Parathyroid adenoma (tissue), 2 donors: ENCODE measurements at regions not wholly inside any gene's neighbourhood (a gene's known extent, or its start where the extent isn't known, plus 50 kb on each side); places are given as distances from the start of the nearest gene placed in this dataset.
"Not testable (repeated sequence)": the region's sequence is repeated elsewhere in the genome, so short reads cannot be mapped to it uniquely, and the experiment has no call there.

Experiments
- H2AFZ ChIP-seq: fragments of 300-600 bp; sonication (generic); one replicate; pipeline ENCODE4 v1.7.0; 2017; ENCODE audit warnings: antibody characterized with exemption, mild to moderate bottlenecking
- H3K27ac ChIP-seq: fragments of 300-600 bp; sonication (generic); one replicate; pipeline ENCODE4 v1.7.0; 2017
- H3K27me3 ChIP-seq: fragments of 300-600 bp; sonication (generic); one replicate; pipeline ENCODE4 v1.7.0; 2017; ENCODE audit warnings: low read length; ENCODE audit not compliant: control insufficient read depth, insufficient read depth
- H3K36me3 ChIP-seq: fragments of 300-600 bp; sonication (generic); one replicate; pipeline ENCODE4 v1.7.0; 2017; ENCODE audit warnings: low read length; ENCODE audit not compliant: control insufficient read depth, insufficient read depth
- H3K4me1 ChIP-seq: fragments of 300-600 bp; sonication (generic); one replicate; pipeline ENCODE4 v1.7.0; 2017; ENCODE audit warnings: control low read depth
- H3K4me2 ChIP-seq: fragments of 300-600 bp; sonication (generic); one replicate; pipeline ENCODE4 v1.7.0; 2017; ENCODE audit warnings: low read length
- H3K4me3 ChIP-seq: fragments of 300-600 bp; sonication (generic); one replicate; pipeline ENCODE4 v1.7.0; 2017; ENCODE audit warnings: low read depth, low read length
- H3K79me2 ChIP-seq: fragments of 300-600 bp; sonication (generic); one replicate; pipeline ENCODE4 v1.7.0; 2017; ENCODE audit warnings: control low read depth
- H3K9ac ChIP-seq: fragments of 300-600 bp; sonication (generic); one replicate; pipeline ENCODE4 v1.7.0; 2017; ENCODE audit warnings: mild to moderate bottlenecking
- H3K9me3 ChIP-seq: fragments of 300-600 bp; sonication (generic); one replicate; pipeline ENCODE4 v1.7.0; 2017; ENCODE audit warnings: low read length; ENCODE audit not compliant: control insufficient read depth
- TF ChIP-seq, protein P1 (sequence below): fragments of 300-600 bp; sonication (generic); IDR thresholded peaks from one replicate; pipeline ENCODE4 v1.7.0; 2017; ENCODE audit warnings: antibody characterized with exemption, mild to moderate bottlenecking
- donor health status: primary hyperparathyroidism.

DNA sequence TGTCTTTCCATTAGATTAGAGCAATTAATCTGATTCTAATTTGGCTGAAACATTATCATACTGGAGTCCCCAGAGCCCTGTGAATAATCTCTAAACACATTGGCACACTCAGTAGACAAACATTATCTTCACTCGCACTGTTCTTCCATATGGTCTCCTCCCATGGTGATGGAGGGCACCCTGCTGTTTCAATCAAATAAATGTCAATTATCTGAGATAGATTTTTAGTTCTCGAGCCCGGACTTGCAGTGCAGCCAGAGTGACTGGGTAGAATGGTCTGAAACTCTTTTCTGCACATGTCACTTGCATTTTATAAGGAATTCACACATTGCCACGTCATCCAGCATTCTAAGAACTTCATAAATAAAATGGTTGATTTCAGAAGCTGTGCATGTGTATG lies 90.6 kb upstream of the MAP3K7 start:
- no peak overlapping the region for H3K9ac ChIP-seq
- H3K79me2 ChIP-seq = no peaks in the 10 kb centered on the region
- no peak overlapping the region for H3K4me3 ChIP-seq
- no peak overlapping the region for H2AFZ ChIP-seq
- H3K9me3 ChIP-seq = no peaks in the 10 kb centered on the region
- no peaks in the 10 kb centered on the region for H3K27me3 ChIP-seq
- no peak overlapping the region for H3K27ac ChIP-seq
- H3K4me1 ChIP-seq = no peaks in the 10 kb centered on the region
- H3K4me2 ChIP-seq = no peak overlapping the region
- TF ChIP-seq, protein P1, sequence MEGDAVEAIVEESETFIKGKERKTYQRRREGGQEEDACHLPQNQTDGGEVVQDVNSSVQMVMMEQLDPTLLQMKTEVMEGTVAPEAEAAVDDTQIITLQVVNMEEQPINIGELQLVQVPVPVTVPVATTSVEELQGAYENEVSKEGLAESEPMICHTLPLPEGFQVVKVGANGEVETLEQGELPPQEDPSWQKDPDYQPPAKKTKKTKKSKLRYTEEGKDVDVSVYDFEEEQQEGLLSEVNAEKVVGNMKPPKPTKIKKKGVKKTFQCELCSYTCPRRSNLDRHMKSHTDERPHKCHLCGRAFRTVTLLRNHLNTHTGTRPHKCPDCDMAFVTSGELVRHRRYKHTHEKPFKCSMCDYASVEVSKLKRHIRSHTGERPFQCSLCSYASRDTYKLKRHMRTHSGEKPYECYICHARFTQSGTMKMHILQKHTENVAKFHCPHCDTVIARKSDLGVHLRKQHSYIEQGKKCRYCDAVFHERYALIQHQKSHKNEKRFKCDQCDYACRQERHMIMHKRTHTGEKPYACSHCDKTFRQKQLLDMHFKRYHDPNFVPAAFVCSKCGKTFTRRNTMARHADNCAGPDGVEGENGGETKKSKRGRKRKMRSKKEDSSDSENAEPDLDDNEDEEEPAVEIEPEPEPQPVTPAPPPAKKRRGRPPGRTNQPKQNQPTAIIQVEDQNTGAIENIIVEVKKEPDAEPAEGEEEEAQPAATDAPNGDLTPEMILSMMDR = no peak
- H3K36me3 ChIP-seq = no peaks in the 10 kb centered on the region

DNA sequence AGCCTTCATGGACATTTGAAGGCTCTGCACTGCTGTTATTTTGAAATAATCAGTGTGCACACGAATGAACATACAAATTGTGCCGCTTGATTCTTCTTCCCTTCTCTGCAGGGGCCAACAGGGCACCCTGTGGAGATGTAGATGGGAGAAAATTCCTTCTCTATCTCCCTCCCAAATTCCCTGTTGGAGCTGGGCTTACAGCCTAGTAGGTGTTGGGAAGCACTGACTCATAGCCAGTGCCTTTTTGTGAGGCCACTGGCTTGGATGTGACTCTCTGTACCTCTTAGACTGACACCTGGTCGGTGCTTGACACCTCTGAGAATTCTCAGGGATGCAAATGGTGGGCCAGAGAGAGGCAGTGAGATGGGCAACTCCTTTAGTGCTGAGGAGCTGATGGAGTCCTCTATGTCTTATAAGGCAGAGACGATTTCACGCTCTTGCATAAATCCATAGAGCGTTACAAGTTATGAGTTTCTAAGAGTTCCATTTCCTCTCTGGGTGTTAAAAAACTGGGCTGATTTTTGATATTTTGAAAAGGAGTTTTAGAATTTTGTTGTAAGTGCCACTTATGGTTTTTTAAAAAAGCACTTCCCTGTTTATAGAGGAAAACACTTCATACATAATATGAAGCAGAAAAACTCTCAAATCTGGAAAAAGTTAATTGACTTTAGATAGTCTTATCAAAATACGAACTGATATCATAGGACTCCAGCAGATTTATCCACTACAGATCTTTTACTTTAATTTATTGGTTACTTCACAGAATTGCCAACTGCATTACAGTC lies 89.8 kb upstream of the MAP3K7 start:
- no peak overlapping the region for H3K4me3 ChIP-seq
- H3K9ac ChIP-seq = no peak overlapping the region
- H3K4me2 ChIP-seq = no peak overlapping the region
- no peaks in the 10 kb centered on the region for H3K4me1 ChIP-seq
- H3K27ac ChIP-seq = no peak overlapping the region
- no peaks in the 10 kb centered on the region for H3K36me3 ChIP-seq
- no peak overlapping the region for H2AFZ ChIP-seq
- no peaks in the 10 kb centered on the region for H3K79me2 ChIP-seq
- TF ChIP-seq, protein P1 = no peak
- H3K27me3 ChIP-seq = no peaks in the 10 kb centered on the region
- no peaks in the 10 kb centered on the region for H3K9me3 ChIP-seq

DNA sequence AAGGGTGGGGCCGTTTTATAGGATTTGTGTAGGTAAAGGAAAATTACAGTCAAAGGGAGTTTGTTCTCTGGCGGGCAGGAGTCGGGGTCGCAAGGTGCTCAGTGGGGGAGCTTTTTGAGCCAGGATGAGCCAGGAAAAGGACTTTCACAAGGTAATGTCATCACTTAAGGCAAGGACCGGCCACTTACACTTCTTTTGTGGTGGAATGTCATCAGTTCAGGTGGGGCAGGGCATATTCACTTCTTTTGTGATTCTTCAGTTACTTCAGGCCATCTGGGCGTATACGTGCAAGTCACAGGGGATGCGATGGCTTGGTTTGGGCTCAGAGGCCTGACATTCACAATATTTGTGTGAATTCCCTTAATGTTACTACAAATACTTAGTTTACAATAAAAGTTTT lies 88.2 kb upstream of the MAP3K7 start:
- H3K27ac ChIP-seq, H3K36me3 ChIP-seq, H3K4me2 ChIP-seq, H3K79me2 ChIP-seq, H3K27me3 ChIP-seq, H2AFZ ChIP-seq, H3K9ac ChIP-seq, H3K9me3 ChIP-seq, H3K4me3 ChIP-seq, H3K4me1 ChIP-seq: not testable (repeated sequence)

DNA sequence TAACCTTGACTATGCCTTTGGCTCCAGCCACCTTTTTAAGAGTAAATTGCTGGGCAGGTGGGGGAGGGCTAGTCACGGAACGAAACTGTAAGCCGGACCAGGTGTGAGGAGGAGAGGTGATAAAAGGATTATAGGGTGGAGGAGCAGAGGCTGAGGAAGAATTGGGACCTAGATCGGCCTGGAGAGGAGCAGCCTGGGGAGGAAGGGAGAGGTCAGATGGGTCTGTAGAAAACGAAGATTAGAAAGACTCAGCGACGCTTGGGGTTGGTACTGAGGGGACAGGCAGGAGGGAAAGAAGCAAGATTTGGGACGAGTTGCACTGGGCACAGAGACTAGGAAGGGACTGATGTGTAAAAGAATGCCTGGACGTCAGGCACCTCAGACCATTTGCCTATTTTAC lies 87.2 kb upstream of the MAP3K7 start:
- not testable (repeated sequence) for H3K79me2 ChIP-seq, H3K27ac ChIP-seq, H3K4me1 ChIP-seq, H3K4me3 ChIP-seq, H3K27me3 ChIP-seq, H3K9me3 ChIP-seq, H3K4me2 ChIP-seq, H3K9ac ChIP-seq, H3K36me3 ChIP-seq, H2AFZ ChIP-seq

DNA sequence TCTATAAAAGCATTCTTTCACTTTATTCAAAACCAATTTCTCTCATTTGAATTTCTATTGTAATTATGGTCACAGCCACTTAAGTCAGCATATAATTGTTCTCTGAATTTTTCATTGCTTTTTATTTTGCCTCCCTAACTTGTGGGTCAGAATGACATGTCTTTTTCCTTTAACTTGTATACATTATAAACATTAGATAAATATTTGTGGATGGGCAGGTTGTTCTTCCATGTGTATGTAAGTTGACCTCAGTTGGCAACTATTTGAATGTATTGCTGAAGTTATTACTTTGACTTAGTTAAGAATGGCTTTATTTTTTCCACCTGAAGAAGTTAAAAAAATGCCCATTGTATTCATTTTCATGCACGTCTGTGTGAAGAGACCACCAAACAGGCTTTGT lies 83.0 kb upstream of the MAP3K7 start:
- Histone ChIP-seq H3K4me2 (no peak overlapping the region), H3K79me2 (no peaks in the 10 kb centered on the region), H3K36me3 (no peaks in the 10 kb centered on the region), H3K9ac (no peak overlapping the region), H3K27me3 (no peaks in the 10 kb centered on the region), H3K27ac (no peak overlapping the region), H2AFZ (no peak overlapping the region), H3K4me3 (no peak overlapping the region), H3K4me1 (no peaks in the 10 kb centered on the region), H3K9me3 (no peaks in the 10 kb centered on the region)
- TF ChIP-seq, protein P1 = no peak

DNA sequence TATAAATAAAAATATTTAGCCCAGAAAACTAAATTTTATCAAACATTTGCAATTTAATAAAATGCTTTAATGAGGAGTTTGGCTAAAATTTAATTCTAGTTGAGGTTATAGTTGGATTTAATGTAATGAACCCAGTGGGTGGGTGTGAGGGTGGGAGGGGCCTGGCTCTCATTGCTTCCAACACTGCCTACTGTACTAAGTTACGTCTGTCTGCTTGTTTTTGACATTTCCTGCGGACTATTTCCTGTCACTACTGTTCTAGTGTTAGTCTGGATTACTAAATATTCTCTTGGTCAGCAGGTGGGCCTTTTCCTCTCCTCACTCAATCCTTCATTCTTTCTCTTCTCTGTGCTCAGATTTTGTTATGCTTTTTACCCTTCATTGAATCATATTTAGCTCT lies 82.5 kb upstream of the MAP3K7 start:
- H3K4me2 ChIP-seq = no peak overlapping the region
- H3K36me3 ChIP-seq = no peaks in the 10 kb centered on the region
- H3K4me3 ChIP-seq = no peak overlapping the region
- H2AFZ ChIP-seq = no peak overlapping the region
- no peaks in the 10 kb centered on the region for H3K79me2 ChIP-seq
- TF ChIP-seq, protein P1 = no peak
- no peaks in the 10 kb centered on the region for H3K9me3 ChIP-seq
- H3K9ac ChIP-seq = no peak overlapping the region
- H3K27me3 ChIP-seq = no peaks in the 10 kb centered on the region
- no peak overlapping the region for H3K27ac ChIP-seq
- H3K4me1 ChIP-seq = no peaks in the 10 kb centered on the region
